RCC 7860 (cell line): ENCODE measurements at regions not wholly inside any gene's neighbourhood (a gene's known extent, or its start where the extent isn't known, plus 50 kb on each side); places are given as distances from the start of the nearest gene placed in this dataset.
"Not testable (repeated sequence)": the region's sequence is repeated elsewhere in the genome, so short reads cannot be mapped to it uniquely, and the experiment has no call there.

Experiments
- DNase-seq: peaks from one replicate; pipeline ENCODE4 v3.0.0-alpha.2; 2015; ENCODE audit warnings: low spot score
- FAIRE-seq: peaks from 2 replicates; lab custom pipeline; 2012; peaks lifted over from hg19 to GRCh38; lab: Jason Lieb, UNC

DNA sequence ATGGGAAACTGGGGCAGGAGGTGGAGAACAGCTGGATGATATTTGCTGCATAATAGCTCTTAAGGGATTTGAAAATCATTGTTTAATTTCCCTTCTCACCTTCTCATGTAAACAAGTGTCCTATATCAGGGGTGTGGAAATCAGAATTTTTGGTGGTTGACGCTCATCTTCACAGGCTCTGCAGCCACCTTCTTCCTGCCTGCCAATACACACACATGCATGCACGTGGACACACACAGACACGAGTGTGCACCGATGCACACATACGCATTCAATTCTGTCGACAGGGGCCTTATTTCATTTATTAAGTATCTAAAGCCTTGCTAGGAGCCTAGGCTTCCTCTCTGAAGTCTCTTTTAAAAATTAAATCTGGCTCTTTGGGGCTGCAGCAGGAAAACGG lies 349.4 kb upstream of the NCAM1 start:
- DNase-seq (no peak), FAIRE-seq (no peak)

DNA sequence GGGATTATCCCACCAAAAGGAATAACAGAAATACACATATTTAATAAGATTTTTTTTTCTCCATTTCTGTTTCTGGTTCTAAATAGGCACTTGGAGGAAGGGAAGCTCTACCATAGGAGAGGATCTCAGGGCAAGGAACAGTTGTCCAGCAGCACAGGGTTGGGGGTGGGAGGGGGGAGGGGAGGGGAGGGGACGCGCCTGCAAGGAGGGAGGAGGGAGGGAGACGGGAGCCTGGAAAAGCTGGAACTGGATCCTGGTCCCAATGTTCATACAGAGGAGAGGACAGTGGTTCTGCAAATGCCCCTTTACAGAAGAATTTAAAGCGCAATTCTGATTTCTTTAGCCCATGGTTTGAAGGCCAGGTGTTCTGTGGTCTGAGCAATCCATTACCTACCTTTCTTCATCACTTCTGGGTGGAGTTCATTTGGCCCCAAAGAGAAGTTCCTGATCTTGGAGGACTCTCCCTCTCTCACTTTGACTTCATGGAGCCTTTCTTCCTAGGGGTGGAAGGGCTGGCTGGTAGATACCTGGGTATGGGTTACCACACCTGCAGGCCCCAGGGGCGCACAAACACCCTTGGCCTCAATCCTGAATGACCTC lies 348.9 kb upstream of the NCAM1 start:
- FAIRE-seq: no peak

DNA sequence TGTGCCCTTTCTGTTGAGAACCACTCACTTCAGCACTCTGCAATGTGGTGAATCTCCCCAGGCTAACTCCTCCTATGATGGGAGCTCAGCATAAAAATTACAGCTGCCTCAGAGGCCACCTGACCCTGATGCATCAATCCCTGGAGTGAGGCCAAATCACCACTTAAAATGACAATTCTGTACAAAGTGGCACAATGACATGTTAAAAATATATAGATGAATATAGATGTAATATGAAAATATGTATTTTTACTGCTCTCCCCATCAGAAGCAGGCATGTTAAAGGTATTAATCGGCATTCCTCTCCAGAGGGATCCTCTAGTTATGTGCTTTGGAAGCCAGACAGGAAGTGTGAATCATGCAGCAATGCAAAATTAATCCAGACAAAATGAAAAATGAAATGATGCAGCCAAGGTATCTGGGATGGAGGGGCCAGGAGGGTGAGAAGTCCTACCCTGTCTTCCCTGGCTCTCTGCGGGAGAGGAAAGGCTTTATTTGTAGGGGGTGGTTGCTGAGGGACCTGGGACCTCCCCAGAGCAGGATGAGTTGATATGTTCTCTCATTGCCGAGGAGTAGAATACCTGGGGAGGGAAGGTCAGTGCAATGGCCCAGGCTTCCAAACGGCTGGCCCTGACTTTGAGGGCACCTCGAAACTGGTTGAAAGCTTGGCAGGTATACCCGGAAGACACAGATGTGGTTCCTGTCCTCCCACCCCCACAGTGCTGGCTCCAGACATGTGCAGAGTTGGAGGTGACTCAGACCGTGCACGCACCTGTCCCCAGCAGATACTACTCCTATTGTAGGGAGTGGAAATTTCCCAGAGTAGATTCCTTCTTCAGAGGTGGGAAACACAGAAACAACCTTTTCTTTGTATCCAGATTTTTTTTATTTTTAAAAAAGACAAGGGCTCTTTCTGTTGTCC lies 347.9 kb upstream of the NCAM1 start:
- DNase-seq (peak; percentile 3), FAIRE-seq (no peak)

More for the DNA sequence above, 348.9 kb upstream of the NCAM1 start:
- DNase-seq: no peak

DNA sequence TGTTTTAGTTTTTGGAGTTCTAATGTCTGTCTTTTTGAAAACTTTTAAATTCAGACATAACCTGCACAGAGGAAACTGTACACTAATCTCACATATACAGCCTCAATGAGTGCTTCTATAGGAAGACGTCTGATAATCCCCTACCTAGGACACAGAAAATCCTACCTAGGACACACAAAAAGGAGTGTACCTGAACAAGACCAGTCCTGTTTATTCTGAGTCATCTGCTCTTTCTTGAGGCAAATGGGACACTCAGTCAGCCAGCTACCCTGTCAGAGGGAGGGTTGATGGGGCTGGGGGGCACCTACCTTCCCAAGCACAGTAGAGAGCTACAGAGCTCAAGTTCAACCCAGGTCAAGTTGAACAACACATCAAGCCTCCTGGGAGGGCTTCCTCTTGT lies 346.6 kb upstream of the NCAM1 start:
- FAIRE-seq (no peak), DNase-seq (no peak)

DNA sequence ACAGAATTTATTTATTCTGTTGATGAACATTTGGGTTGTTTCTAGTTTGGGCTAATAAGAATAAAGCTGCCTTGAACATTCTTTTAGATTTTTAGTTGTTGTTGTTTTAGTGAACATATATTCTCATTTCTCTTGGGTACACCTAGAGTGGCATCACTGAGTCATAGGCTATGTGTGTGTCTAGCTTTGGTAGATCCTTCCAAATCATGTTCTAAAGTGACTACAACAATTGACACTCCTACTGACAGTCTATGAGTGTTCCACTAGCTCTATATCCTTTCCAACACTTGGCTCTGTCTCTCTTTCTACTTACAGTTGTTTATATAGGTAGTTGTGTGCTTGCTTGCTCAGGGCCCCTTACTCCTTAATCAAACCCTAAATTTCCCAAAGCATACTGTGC lies 346.0 kb upstream of the NCAM1 start:
- DNase-seq: no peak
- no peak for FAIRE-seq

DNA sequence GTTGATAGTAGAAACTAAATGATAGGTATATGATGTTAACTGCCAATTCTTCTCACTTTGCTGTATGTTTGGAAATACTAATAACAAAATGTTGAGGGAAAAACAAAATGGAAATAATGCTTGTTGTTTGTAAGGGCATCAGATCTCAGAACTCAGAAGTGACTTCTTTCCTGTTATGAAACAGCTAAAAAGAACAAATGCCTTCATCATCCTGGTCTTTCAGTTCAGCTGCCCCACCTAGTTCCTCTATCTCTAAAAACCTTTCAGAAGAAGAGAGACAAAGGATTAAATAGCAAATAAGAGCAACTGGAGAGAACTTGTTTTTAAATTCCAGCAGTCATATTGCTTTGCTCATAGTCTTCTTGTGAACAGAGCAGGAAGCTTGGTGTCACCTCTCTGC lies 345.3 kb upstream of the NCAM1 start:
- no peak for DNase-seq
- FAIRE-seq: no peak

DNA sequence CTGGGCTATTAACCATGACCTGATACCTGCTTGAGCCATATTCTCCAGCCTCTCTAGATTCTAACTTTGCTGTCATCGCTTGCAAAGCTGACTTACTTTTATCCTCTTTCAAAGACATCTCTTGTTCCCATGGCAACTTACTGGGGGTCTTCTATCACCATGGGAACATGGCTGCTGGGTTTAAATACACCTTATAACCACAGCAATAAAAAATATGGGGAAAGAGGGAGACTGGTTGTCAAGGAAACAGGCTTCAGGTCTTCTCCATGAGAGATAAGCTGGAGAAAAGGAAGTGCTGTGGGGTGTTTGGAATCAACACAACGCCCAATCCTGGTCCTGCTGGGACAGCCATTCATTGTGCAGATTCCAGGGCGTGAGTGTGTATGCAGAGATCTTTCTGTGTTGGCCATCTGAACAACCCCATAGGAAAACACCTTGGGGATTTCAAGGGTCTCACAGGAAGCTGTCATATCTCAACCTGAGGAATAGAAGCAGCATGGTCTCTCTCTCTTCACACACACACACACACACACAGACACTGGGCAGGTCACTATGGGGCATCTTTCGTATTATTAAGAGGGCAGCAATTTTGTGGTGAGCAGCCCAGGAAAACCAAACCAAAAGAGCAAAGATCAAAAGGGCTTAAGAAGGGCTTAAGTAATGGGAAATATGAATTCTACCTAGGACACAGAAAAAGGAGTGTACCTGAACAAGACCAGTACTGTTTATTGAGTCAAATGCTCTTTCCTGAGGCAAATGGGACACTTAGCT lies 344.7 kb upstream of the NCAM1 start:
- DNase-seq (no peak), FAIRE-seq (no peak)

DNA sequence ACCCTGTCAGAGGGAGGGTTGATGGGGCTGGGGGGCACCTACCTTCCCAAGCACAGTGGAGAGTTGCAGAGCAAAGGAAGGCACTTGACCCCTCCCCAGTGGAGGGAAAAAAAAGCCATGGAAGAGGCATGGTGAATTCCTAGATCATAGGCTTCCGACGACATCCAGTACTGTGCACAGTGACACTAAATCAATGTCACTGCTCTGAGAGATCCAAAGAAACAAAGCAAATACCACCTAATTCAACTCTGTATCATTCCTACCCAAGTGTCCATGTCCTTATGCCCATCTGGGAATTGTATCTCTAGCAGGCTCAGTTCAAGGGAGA lies 344.2 kb upstream of the NCAM1 start:
- DNase-seq (no peak), FAIRE-seq (no peak)

DNA sequence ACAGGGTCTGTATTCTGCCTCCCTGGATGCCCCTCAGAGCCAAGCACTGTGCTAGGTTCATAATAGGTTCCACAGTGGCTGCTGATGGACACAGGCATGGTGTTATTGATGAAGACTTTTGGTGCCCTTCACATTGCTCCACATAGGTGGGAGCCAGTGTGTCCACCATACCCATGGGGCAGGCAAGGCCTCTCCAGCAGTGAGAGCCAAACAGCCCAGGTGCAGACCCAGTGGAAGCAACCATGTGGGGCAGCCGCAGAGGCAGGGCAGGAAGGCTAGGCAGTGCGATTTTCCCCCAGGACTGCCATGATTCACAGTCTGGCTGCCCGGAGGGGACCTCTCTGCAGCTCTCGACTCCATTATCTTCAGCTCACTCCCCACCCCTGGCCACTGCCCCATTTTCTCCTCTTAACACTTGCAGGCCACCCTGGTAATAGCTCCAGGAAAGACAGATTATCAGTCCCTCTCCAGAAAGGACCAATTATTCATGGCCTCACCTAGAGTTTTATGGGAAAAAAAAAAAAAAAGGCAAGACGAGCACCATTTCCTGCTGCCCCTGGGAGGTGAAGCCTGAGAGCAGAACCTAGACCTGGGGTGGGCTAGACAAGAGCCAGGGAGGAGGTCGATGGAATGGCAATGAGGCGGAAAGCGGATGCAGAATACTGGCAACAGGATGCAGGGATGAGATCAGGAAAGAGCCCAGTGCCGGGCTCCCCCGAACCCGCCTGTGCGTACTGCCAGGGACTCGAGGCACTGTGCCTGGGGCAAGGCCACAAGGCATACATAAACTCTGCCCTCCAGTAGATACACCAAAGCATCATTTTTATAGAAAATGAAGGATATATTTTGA lies 343.0 kb upstream of the NCAM1 start:
- FAIRE-seq (no peak), DNase-seq (no peak)

DNA sequence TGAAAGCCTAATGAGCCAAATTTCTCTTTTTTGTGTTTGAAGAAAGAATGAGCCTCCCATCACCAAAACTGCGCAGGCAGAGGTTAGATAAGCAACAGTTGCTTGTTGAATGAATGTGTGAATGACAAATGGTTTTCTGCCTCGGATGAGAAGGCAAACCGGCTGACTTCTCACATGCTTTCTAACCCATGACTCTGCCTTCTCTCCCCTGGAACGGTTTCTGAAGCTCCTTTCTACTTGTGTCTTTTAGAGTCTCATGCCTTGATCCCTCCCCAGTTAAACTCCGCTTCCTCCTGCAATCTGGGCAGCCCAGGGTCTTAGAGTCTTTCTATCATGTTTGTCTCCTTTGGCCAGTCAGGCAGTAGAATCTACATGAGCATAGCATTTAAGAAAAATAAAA lies 342.1 kb upstream of the NCAM1 start:
- no peak for FAIRE-seq
- no peak for DNase-seq

DNA sequence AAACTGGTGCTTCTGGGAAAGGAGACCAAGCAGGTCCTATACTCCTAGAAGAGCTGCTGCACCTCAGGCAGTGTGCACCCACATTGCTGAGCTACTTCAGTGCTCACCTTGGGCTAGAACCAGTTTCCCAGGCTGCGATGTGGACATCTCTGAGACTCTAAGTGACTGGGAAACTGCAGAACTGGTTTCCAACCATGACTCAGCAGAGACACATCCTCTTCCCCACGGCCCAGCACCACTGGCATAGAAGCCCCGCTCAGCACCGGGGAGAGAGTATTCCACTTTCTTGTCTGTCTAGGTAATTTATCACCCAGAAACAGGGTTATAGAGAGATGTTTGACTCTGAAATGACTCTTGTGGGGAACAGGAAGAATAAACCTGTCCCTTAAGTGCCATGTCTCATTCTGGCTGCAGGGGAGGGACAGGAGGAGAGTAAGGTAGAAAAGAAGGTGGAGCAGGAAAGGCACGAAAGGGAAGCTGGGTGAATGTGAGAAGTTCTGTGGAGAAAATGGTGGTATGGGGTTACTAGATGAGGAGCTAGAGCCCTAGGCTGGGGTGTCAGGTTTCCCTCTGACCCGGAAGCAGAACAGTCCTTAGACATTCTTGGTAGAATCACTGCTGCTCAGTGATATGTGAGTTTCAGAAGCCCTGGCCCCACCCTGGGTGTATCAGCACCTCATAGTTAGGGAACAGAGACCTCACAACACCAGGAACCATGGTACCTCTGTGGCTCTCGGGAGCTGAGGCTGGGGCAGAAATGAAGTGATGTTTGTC lies 340.4 kb upstream of the NCAM1 start:
- FAIRE-seq: no peak

DNA sequence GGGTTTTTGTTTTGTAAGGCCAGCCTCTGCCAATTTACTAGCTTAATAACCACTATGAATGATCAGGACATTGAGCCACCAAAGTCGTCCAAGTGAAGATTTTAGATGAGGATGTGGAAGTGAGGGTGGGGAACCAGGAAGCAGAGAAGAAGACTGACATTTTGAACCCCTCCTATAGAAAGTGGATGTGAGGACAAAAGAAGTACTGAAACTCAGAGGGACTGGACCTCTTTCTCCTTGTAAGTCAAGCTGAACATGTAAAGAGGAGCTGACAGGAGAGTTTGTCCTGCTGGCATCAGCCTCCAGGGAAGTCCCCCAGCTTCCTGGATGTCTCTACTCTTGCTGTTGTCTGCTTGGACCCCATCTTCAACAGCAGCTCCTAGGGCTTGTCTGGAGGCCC lies 338.2 kb upstream of the NCAM1 start:
- FAIRE-seq (no peak), DNase-seq (no peak)

More for the DNA sequence above, 340.4 kb upstream of the NCAM1 start:
- no peak for DNase-seq

DNA sequence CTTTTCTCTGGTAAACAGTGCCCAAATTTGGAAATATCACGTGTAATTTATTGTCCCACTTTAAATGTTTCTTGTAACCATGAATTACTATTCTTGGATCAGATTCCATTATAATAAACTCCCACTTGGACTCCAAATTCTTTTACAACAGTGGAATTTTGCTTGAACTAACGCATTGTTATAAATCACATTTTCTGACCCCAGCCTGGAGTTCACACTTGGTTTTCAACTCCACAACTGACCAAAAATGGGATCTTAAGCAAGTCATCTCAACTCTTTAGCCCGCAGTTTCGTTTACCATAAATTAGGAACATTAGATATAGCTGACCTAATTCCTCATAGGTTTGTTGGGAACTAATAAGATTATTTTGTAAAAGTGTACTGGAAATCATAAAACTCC lies 336.8 kb upstream of the NCAM1 start:
- DNase-seq (no peak), FAIRE-seq (no peak)

DNA sequence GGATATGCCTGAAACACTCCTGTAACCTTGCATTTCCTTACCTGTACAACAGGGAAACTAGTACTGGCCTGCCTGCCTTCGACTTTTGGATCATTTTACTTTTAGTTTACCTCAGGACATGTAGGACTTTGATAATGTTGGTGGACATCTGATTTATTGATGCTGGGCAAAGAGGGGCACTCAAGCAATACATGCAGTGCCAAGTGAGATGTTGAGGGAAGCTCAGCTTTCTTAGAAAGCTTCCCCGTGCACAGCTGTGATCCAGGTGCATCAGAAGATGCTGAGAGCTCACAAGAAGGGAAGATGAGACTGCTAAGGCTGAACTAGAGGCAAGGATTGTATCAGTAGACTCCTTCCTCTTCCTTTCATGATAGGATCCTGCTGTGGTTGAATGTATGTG lies 336.2 kb upstream of the NCAM1 start:
- FAIRE-seq, DNase-seq: not testable (repeated sequence)

DNA sequence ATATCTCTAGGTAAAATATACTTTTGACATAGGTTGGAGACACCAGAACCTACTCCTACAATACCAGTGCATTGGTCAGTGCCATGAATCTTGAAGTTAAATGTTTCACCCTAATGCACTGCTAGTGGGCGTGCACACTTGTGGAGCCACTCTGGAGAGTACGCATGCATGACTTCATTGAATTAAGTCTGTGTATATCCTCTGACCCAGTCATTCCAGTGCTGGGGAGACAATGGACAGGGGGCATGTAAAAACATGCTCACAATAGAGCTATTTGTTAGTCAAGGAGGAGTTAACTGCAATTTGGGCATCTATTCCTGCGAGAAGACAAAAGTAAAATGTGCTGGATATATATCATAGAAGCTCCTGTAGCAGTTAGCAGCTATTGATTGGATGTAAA lies 335.4 kb upstream of the NCAM1 start:
- DNase-seq (no peak), FAIRE-seq (no peak)

DNA sequence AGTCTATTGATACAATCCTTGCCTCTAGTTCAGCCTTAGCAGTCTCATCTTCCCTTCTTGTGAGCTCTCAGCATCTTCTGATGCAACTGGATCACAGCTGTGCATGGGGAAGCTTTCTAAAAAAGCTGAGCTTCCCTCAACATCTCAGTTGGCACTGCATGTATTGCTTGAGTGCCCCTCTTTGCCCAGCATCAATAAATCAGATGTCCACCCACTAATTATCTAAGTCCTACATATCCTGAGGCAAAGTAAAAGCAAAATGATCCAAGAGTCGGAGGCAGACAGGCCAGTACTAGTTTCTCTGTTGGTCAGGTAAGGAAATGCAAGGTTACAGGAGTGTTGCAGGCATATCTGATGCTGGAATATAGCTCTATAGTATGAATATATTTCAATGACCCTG lies 334.5 kb upstream of the NCAM1 start:
- FAIRE-seq (no peak), DNase-seq (no peak)

DNA sequence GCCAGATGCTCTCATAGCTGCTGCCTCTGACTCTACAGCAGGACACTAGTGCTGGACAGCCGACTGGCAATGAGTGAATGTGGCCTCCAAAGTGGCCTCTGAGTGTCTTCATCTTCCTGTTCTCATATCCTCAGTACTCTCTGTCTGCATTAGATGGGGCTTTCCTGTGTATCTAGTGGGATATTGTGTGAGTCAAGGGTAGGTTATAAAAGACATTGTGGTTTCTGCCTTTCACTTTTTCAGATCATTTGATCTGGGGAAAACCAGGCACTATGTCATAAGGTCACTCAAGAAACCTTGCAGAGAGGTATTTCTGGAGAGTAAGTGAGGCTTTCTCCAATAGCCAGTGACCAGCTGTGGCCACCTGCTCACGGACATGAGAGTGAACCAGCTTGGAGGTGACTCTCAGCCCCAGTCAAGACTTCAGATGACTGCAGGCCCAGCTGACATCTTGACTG lies 333.6 kb upstream of the NCAM1 start:
- no peak for DNase-seq
- FAIRE-seq: no peak

DNA sequence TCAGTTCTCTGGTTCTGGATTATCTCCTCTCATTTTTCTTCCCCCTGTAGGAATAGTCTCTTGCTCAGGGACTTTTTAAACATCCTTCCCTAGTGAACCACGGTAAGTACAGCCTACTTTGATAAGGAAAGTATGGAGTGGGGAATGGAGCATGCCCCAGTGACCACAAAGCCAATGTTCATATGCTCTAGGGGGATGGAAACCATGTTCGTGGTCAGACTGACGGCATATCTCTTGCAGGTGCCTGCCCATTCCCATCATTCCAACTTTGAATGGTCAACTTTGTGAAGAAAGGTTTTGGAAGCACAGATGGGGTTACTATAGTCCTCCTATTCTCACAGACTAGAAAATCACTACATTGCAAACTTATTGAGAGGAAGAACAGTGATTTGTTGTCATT lies 332.5 kb upstream of the NCAM1 start:
- FAIRE-seq (no peak), DNase-seq (no peak)

DNA sequence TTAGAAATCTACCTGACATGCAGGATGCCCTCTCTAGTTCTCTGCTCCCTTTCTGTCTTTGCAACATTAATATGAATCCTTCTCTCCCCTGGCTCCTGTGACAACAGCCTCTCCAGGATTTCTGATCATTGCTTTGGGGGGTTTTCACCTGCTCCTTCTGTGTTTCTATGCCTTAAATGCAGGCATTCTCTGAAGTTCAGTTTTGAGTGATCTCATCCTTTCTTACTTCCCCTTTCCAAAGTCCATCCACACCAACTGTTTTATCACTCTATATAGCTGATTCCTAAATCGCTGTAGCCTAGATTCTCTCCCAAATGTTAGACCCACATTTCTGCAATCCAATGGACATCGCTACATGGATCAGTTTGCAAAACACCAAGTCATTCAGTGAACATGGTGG lies 330.7 kb upstream of the NCAM1 start:
- FAIRE-seq: no peak
- DNase-seq: no peak

DNA sequence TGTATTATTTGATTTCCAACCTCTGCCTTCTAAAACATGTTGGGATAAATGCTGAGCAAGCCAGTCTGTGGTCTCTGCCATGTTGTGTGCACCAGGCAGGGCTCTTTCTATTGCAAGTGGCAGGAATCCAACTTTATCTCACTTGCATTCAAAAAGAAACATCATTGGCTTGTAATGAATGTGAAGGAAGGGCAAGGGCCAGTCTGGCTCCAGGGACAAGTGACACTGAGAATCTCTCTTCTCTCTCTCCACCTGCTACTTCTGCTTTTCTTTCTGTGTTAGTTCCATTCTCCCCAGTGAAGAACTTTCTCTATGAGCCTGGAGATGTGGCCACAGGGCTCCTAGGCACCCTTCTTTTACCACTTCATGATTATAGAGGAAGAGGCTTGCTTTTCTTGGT lies 329.9 kb upstream of the NCAM1 start:
- DNase-seq (no peak), FAIRE-seq (no peak)
